Adrenal gland (tissue), 9 donors: ENCODE measurements at regions not wholly inside any gene's neighbourhood (a gene's known extent, or its start where the extent isn't known, plus 50 kb on each side); places are given as distances from the start of the nearest gene placed in this dataset.

Source experiments
- DNase-seq, 7 donors: peaks; one replicate each; pipeline ENCODE4 v3.0.0-alpha.2; 2019 to 2020
- H3K27ac ChIP-seq, 5 donors: fragments of 200-600 bp; sonication (generic) in 4 of 5; 1 replicate in 3 of 5; 2 replicates in 2 of 5; pipeline versions ENCODE4 v1.5.1 to v1.8.0; 2016 to 2020; ENCODE audit warnings: mild to moderate bottlenecking in 1 of 5
- H3K27me3 ChIP-seq: fragments of 200-600 bp; 2 replicates; pipeline ENCODE4 v1.8.0; 2021
- H3K36me3 ChIP-seq, 2 donors: fragments of 200-600 bp; replicated peaks in 1 of 2; 1 replicate in 1 of 2; 2 replicates in 1 of 2; pipeline versions ENCODE4 v1.5.1 to v1.8.0; 2018 to 2022
- H3K4me1 ChIP-seq, 2 donors: fragments of 200-600 bp; replicated peaks in 1 of 2; 1 replicate in 1 of 2; 2 replicates in 1 of 2; pipeline versions ENCODE4 v1.5.1 to v1.8.0; 2018 to 2021
- H3K4me3 ChIP-seq, 4 donors: fragments of 200-600 bp; sonication (generic) in 3 of 4; one replicate each; pipeline ENCODE4 v1.5.1; 2016 to 2018
- H3K9me3 ChIP-seq, 3 donors: fragments of 200-600 bp; sonication (generic) in 1 of 3; replicated peaks in 1 of 3; 1 replicate in 2 of 3; 2 replicates in 1 of 3; pipeline versions ENCODE4 v1.5.1 to v1.8.0; 2016 to 2021
- POLR2A ChIP-seq, 2 donors: fragments of 450-650 bp; IDR thresholded peaks; one replicate each; pipeline ENCODE4 v1.6.1; 2017; ENCODE audit warnings: antibody characterized with exemption in 2 of 2, mild to moderate bottlenecking in 2 of 2, moderate library complexity in 1 of 2
- WGBS, 4 donors: extraction: QIAGEN DNeasy Blood & Tissue Kit in 2 of 4; methylation state at CpG; one replicate each; pipeline versions ENCODE4 v1.1.5 to v1.1.7; 2013 to 2017; 5-methylcytosine and 5-hydroxymethylcytosine counted together
- intact Hi-C, 2 donors: fragments of 100-400 bp; cut with DNase I; formaldehyde crosslinking; loops; one replicate each; pipeline versions ENCODE4 v1.14.1 to v1.15.0; 2022 to 2023
- TF ChIP-seq, protein P1 (sequence below), 6 experiments: fragments of 450-650 bp in 4 of 6; fragments of 200-600 bp in 2 of 6; sonication (generic) in 1 of 6; IDR thresholded peaks; 1 replicate in 5 of 6; 2 replicates in 1 of 6; pipeline versions ENCODE4 v1.5.1 to v1.8.0; 2016 to 2021; ENCODE audit warnings: antibody characterized with exemption in 6 of 6, mild to moderate bottlenecking in 2 of 6, moderate library complexity in 1 of 6
- donor health status: healthy with polysubstance abuse.
- donor health status: Bipolar disorder and iron deficiency.
- donor health status: DM: yes; HTN: yes; CAD: no.
- donor health status: DM: no; HTN: no; CAD: no.
- donor health status: DM: no; HTN: no; CAD: no.

DNA sequence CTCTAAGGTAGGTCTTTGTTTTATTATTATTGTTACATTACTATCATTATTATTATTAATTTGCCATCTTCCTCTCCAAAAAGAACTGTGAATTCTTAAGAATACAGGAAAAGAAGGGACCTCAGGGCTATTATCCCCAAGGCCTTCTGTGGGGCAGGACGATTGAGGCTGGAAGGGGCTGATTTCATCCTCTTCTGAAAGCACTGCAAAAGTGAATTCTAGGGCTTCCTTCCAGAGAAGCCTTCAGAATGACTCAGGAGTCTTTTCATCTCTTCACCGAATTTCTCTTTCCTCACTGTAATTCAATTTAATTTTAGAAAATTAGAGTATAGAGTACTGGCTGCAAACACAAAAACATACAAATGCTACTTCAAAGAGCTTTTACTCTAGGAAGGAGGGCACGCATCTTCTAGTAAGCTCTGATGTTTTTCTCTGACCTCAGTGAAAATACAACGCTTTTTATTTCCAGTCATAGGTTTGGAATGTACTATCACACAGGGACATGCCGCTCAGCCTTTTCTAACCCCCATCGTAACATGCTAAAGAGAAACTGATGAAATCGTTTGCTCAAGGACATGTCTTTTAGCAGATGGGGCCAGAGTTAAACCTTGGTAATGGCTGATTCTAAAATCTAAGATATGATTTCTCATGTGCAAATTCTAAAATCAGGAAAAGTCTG is 280.2 kb upstream of the PITRM1 start:
- no peaks in the 10 kb centered on the region for H3K27me3 ChIP-seq
- peaks cover 0 to 12% of the 10 kb centered on the region in 2 donors for H3K4me1 ChIP-seq
- no peaks in the 10 kb centered on the region for H3K9me3 ChIP-seq
- H3K36me3 ChIP-seq: no peaks in the 10 kb centered on the region
- peak in 1 of 7 donors; percentile 47 for DNase-seq
- 24 to 40% (median 30%) methylated on average over 7 of the region's 7 CpGs for WGBS, 4 donors
- no peak for TF ChIP-seq POLR2A (IDR thresholded peaks at IDR 0.05)
- TF ChIP-seq, protein P1, sequence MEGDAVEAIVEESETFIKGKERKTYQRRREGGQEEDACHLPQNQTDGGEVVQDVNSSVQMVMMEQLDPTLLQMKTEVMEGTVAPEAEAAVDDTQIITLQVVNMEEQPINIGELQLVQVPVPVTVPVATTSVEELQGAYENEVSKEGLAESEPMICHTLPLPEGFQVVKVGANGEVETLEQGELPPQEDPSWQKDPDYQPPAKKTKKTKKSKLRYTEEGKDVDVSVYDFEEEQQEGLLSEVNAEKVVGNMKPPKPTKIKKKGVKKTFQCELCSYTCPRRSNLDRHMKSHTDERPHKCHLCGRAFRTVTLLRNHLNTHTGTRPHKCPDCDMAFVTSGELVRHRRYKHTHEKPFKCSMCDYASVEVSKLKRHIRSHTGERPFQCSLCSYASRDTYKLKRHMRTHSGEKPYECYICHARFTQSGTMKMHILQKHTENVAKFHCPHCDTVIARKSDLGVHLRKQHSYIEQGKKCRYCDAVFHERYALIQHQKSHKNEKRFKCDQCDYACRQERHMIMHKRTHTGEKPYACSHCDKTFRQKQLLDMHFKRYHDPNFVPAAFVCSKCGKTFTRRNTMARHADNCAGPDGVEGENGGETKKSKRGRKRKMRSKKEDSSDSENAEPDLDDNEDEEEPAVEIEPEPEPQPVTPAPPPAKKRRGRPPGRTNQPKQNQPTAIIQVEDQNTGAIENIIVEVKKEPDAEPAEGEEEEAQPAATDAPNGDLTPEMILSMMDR (IDR thresholded peaks at IDR 0.05): no peak
- peak overlapping the region in 4 of 5 donors; percentile 5 to 73 (median 60) for H3K27ac ChIP-seq
- peak overlapping the region in 1 of 4 donors; percentile 25 for H3K4me3 ChIP-seq
- intact Hi-C loops: no loop called here

DNA sequence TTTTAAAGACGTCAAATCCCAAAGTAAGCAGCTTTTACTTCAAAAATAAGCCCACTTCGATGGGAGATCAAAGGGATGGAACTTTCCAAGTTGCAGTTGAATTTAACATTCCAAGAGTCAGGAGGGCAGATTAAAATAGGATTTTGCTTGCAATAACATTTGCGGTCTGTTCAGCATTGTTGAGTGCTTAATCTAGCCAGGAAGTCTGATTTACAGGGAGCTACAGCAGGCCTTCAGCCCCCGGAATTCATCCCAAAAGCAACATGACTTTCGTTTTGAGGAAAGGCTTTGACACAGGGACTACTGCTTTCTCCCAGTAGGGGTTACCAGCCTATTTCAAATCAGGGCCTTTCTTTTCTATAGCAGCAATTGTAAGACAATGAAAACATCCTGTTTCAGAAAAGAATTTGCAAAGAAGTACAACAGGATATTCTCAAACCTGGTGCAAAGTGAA is 279.6 kb upstream of the PITRM1 start:
- peak overlapping the region in 1 of 4 donors; percentile 25 for H3K4me3 ChIP-seq
- H3K36me3 ChIP-seq: no peaks in the 10 kb centered on the region
- no peak for DNase-seq
- peaks cover 0 to 12% of the 10 kb centered on the region in 2 donors for H3K4me1 ChIP-seq
- intact Hi-C loops: no loop called here
- 40 to 52% (median 48%) methylated on average over 5 of the region's 5 CpGs for WGBS, 4 donors
- no peak for TF ChIP-seq POLR2A (IDR thresholded peaks at IDR 0.05)
- TF ChIP-seq, protein P1 (IDR thresholded peaks at IDR 0.05): peak in 5 of 6 experiments; percentile 16 to 42 (median 31)
- peak overlapping the region in 2 of 5 donors; percentile 67 to 73 for H3K27ac ChIP-seq
- no peaks in the 10 kb centered on the region for H3K9me3 ChIP-seq
- H3K27me3 ChIP-seq: no peaks in the 10 kb centered on the region

DNA sequence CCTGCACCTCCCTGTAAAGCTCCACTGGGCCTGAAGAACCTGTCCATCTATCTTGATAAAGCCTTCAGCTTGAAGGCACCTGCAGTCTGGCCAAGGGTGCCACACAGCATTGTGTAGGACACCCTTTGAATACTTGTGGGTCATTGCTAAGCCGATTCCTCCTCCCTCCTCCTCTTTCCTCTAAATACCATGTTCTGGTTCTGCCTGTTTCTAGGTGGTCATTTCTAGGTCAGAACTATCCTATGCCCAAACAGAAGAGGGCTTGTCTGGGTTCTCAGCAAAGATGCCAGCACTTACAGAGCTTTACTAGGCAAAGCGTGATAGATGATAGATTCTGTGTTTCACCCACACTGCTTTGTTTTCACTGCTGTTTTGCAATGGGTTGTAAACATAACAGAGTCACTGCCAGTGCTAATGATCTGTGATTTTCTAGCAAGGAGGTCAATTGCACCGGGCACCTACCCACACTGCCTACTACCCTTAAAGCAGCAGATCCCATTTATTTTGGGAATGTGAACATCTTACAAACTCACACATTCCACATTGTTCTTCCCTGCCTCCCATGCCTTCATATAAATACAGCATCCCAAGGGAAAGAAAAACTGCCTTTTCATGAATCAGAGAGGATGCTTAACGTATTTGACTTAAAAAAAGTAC is 279.1 kb upstream of the PITRM1 start:
- DNase-seq: no peak
- WGBS, 4 donors: 70 to 75% (median 73%) methylated on average over 4 of the region's 4 CpGs
- intact Hi-C loops: no loop called here
- Histone ChIP-seq H3K27ac (peak overlapping the region in 2 of 5 donors; percentile 67 to 73), H3K36me3 (no peaks in the 10 kb centered on the region), H3K27me3 (no peaks in the 10 kb centered on the region), H3K4me3 (no peak overlapping the region), H3K4me1 (peaks cover 0 to 12% of the 10 kb centered on the region in 2 donors), H3K9me3 (no peaks in the 10 kb centered on the region)
- TF ChIP-seq POLR2A (IDR thresholded peaks at IDR 0.05): no peak
- TF ChIP-seq, protein P1 (IDR thresholded peaks at IDR 0.05): no peak

DNA sequence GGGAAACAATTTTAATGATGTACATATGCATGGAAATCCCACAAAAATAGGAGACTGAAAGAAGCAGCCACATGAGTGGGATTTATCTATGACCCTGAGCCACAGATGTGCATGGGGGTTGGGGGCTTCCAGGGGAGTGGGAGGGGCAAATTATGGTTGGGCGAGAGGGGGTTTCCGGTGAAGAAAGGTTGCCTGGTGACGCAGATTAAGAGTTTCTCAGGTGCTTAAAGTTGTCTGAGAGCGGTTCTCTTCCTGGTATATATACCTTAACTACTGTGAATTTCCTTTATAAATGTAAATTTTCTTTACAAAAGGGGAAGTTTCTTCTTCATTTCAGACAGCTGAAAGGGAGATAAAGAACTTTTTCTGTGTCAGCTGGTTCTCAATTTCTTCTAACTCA is 273.6 kb upstream of the PITRM1 start:
- no peaks in the 10 kb centered on the region for H3K27me3 ChIP-seq
- no peaks in the 10 kb centered on the region for H3K4me1 ChIP-seq
- H3K27ac ChIP-seq: no peak overlapping the region
- 78 to 88% (median 81%) methylated on average over 4 of the region's 4 CpGs for WGBS, 4 donors
- no peaks in the 10 kb centered on the region for H3K36me3 ChIP-seq
- TF ChIP-seq, protein P1 (IDR thresholded peaks at IDR 0.05): no peak
- TF ChIP-seq POLR2A (IDR thresholded peaks at IDR 0.05): no peak
- DNase-seq: no peak
- no peak overlapping the region for H3K4me3 ChIP-seq
- intact Hi-C loops: no loop called here
- no peaks in the 10 kb centered on the region for H3K9me3 ChIP-seq
